ENCODE measurements at regions not wholly inside any gene's neighbourhood (a gene's known extent, or its start where the extent isn't known, plus 50 kb on each side); places are given as distances from the start of the nearest gene placed in this dataset.

- DNase-seq (ENCODE audit: low spot score), result no peak
These were observed 156.2 kb upstream of the CELF4 start for GRCh38 chr18:37721544-37722522.

- no peak for DNase-seq (ENCODE audit: low spot score)
These were observed 155.1 kb upstream of the CELF4 start for GRCh38 chr18:37720663-37721062.

DNA sequence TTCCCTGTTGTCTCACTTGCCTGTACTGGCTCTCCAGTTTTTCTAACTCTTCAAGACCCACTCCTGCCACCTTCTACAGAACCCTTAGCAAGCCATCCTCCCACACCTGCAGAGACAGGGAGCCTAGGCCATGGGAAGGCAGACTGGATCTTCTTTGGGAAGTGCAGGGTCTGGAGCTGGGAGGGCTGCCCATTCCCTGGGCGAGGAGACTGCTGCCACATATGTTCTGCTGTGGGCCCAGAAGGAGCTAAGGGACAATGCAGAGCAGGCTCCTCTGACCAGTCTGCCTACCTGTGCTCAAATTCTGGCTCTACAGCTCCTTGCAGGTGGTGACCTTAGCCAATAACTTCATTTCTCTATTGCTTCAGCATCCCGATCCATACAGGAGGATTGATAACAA, 152.1 kb upstream of the CELF4 start:
- no peak for DNase-seq (ENCODE audit: low spot score)

DNA sequence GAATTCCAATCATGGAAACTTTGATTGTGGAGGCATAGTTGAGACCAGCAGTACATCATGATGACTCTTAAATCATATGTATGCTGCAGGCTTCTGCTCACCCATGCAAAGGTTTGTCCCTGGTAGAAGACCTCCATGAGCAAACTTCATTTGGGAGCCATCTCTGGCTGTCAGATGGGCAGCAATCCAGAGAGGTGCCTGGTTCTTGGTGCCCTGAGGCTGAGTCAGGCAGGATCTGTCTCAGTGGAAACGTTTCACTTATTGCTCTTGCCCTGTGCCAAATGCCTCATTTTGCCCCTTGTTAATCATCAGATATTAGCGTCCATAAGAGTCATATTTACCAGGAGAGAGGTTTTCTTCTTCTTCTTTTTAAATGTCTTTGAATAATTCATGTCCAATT, 151.5 kb upstream of the CELF4 start:
- DNase-seq (ENCODE audit: low spot score), result no peak

GRCh38 chr18:37716106-37716735, 150.6 kb upstream of the CELF4 start:
- no peak for DNase-seq (ENCODE audit: low spot score)

GRCh38 chr18:37714691-37715090, 149.1 kb upstream of the CELF4 start:
- DNase-seq (ENCODE audit: low spot score), result no peak

DNA sequence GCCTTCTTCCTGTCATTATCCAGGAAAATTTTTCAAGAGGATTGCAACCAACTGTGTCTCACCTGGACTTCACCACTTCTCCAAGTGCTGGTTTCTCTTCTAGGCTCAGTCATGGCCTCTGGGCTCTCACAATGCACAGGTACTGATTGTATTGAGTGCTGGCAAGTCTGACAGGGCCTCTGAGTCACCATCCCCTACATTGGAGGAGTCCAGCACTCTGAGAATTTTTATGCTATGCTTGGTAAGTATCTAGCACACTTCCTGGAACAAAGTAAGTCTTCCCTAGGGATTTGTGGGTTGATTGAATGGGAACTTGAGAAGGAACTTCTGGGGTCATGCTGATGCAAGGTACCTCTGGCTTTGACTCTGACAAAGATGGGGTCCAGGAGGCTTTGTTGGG, 147.2 kb upstream of the CELF4 start:
- DNase-seq (ENCODE audit: low spot score), result no peak

DNA sequence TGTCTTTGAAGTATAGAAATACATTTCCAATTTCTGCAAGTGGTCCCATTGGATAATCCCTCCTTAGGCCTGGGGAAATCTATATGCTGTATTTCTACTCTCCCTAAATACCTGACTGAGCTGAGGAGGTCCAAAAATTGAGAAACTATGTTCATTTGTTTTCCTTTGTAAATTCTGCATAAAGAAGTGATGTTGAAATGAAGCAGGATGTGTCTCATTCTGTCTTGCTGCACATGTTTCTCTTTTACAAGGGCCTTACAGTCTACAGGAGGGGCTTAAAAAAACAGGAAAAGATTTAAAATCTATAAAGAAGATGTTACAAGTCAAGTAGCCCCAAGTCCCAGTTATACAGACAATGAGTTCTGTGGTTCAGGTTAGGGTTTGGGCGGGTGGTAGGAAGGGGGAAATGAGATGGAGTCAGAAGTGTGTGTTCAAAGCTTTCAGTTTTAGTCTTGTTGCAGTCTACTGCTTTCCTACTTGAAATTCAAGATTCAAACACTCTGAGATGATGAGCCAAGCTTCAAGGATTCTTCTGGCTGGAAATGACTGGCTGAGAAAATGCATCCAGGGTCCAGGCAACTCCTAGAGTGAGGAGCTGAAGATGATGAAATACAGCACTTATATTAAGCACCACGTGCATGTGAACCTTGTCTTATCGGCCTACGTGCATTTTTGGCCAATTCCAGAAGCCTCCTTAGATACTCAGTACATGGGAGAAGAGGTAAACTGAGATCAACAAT, 146.3 kb upstream of the CELF4 start:
- DNase-seq (ENCODE audit: low spot score), result no peak

DNA sequence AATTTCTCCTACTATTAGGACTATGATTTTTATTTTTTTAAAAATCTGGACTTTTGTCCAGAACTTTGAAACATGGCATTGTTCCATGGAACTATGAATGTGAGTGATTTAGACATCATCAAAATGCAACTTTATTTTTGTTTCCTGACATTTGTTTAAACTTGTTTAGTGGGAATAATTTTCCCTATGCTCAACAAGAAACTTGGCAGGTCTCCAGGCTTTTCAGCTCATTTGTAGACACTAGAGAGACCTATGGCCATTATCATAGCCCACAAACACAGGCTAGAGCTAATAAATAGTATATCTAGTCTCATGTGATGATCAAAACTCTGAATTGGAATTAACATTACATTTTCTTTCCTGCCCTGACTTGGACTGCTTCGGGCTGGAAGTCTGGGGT, 145.1 kb upstream of the CELF4 start:
- DNase-seq (ENCODE audit: low spot score), result no peak

DNA sequence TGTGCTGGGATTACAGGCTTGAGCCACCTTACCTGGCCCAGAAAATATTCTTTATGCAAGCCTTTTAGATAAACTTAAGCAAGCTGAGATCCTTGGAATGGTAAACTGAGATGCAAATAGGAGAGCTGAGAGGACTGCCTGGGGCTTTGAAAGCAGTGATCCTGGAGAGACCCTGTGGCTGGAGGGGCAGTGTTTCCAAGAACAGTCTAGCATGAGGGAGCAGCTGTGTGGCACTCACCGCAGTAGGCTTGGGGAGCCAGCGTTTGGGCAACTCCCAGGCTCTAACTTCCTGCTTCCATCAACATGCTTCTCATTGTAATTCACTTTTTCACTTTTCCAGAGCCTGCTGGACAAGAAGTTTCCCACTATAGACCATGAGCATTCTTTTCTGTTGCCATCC, 144.1 kb upstream of the CELF4 start:
- DNase-seq (ENCODE audit: low spot score), result no peak

- no peak for DNase-seq (ENCODE audit: low spot score)
These were observed 139.4 kb upstream of the CELF4 start for GRCh38 chr18:37705016-37705415.

DNA sequence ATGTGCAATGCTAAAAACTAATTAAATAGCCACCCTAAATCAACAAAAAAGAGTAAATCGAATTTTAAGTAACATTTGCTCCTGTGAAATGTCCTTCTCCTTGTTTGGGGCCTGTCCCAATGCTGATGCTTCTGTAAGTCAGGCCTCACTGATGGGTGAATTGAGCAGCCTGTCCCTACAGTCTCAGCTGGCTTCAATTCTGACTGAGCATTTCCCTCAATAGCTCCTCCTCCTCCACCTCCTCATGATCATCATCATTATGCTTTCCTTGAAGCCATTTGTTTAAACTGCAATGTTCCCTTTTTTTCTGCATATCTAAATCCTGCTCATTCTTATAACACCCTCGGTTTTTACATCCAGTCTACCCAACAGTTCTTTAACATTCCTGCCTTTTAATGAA, 137.2 kb upstream of the CELF4 start:
- DNase-seq (ENCODE audit: low spot score), result no peak

DNA sequence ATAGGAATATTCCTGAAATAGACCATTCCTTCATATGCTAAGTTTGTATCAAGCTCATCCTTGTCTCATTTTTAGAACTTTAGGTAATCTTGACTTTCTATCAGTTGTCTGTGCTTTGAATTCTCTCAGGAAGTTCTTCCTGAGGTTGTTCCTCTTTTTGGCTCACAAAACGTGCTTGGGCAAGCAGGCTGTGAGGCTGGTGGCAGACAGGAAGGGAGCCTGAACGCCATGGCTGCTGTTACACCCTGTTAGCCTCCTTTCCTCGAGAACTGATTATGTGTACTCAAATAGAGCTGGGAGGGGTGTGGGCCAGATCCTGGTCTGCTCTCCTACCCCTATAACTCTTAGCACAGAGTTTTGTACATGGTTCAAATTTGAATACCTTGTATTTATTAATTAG, 136.4 kb upstream of the CELF4 start:
- no peak for DNase-seq (ENCODE audit: low spot score)

DNA sequence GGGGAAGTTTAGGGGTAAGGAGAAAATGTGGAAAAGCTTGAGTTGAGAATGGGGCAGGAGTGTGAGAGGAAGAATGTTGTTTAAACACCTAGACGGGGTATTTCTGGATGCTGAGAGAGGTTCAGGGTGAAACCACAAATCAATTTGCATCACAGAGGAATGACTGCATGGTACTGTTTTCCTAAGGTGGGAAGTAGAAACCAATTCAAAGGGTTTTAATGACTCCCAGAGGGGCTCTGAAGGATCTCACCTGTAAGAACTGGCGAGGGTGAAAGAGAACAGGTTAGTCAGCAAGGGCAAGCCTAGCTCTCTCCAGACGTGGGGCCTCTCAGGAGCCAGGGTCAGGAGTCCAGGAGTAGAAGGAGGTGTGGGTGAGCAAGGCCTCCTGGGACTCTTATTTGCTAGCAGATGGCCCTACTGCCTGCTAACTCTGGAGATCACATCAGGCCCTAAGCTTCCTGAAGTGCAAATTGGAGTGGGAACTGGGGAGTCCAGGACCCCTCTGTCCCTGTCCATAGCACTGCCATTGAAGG, 133.0 kb upstream of the CELF4 start:
- no peak for DNase-seq (ENCODE audit: low spot score)

- DNase-seq (ENCODE audit: low spot score), result no peak
These were observed 128.9 kb upstream of the CELF4 start for GRCh38 chr18:37694516-37694915.

- no peak for DNase-seq (ENCODE audit: low spot score)
These were observed 125.6 kb upstream of the CELF4 start for GRCh38 chr18:37691162-37691561.

DNA sequence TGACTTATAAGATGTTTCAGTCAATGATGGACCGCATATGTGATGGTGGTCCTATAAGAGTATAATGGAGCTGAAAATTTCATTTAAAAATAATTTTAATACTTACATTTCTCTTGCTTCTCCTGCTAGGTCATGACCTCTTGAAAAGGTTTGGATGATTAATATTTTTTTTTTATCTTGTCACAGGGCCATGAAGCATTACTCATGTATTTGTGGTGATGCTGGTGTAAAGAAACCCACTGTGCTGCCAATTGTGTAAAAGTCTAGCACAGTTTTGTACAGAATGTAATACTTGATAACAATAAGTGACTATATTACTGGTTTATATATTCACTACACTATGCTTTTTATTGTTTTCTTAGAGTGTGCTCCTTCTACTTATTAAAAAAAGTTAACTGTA, 124.2 kb upstream of the CELF4 start:
- DNase-seq (ENCODE audit: low spot score), result no peak

DNA sequence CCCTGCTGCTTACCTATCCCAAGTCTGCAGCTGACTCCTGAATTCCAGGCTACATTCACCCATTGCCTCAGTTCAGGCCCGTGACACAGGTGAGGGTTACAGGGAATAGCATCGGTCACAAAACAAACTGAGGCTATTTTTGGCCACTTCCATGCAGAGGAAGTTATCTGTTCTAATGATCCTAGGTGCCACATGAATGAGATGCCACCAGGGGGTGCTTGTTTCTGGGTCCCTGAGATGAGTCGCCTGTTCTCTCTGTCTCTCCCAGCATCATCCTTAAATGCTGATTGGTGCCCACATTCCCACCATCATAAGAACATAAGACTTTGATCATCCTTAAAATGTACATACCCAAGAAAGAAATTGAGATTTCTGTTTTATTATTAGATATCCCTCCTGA, 119.0 kb upstream of the CELF4 start:
- no peak for DNase-seq (ENCODE audit: low spot score)

- DNase-seq (ENCODE audit: low spot score), result no peak
These were observed 118.6 kb upstream of the CELF4 start for GRCh38 chr18:37684183-37684582.

GRCh38 chr18:37680911-37681310, 115.3 kb upstream of the CELF4 start:
- no peak for DNase-seq (ENCODE audit: low spot score)

DNA sequence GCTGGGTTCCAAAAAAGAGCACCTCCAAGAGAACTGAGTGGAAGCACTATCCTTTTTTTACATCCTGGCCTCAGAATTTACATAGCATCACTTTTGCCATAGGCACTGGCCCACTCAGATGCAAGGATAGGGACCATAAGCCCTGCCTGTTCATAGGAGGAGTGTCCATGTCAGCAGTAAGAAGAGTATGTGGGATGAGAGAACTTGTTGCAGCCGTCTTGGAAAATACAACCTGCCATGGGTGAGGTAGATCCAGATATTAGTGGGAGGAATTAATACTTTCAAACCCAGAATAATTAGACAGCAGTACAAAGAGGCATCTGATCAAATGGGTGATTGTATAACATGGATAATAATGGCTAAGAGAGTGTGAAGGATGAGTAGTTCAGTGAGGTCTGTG, 110.7 kb upstream of the CELF4 start:
- DNase-seq (ENCODE audit: low spot score), result no peak

DNA sequence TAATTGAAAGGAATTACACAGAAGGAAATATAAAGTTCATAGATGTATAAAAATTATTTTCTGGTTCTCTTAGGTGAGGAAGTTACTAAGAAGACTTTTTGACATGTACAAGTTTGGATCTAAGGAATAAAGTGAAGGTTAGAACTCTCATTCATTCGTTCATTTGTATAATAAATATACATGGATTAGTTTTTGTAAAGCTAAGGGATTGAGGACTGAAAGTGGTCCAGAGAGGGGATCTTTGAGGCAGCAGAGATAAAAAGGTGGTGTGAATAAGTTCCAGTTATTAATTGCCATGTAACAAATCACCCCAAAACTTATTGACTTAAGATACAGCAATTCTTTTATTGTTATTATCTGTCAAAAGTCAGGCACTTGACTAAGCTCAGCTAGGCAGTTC, 110.1 kb upstream of the CELF4 start:
- no peak for DNase-seq (ENCODE audit: low spot score)

GRCh38 chr18:37674570-37674969, 109.0 kb upstream of the CELF4 start:
- no peak for DNase-seq (ENCODE audit: low spot score)

Data from globus pallidus (tissue), 1 donor.